GM23338 (cell line): ENCODE measurements at regions not wholly inside any gene's neighbourhood (a gene's known extent, or its start where the extent isn't known, plus 50 kb on each side); places are given as distances from the start of the nearest gene placed in this dataset.

Source experiments
- ATAC-seq: fragments of 200-7000 bp; cut with Tn5 transposase; 3 replicates; pipeline ENCODE4 v1.9.1; 2020
- DNase-seq: peaks from one replicate; pipeline ENCODE4 v3.0.0-alpha.2; 2015; ENCODE audit warnings: low spot score
- H2AFZ ChIP-seq: fragments of 200-600 bp; sonication (generic); 2 replicates; pipeline ENCODE4 v1.8.0; 2016; ENCODE audit warnings: antibody characterized with exemption, mild to moderate bottlenecking, moderate library complexity
- H3F3A ChIP-seq: fragments of 200-600 bp; sonication (generic); replicated peaks from 2 replicates; pipeline ENCODE4 v1.8.0; 2017; ENCODE audit warnings: antibody characterized with exemption, mixed run types, low read depth
- H3K27ac ChIP-seq: fragments of 200-600 bp; sonication (generic); 2 replicates; pipeline ENCODE4 v1.6.1; 2016; ENCODE audit warnings: low read depth
- H3K27me3 ChIP-seq: fragments of 200-600 bp; sonication (generic); 2 replicates; pipeline ENCODE4 v1.8.0; 2016; ENCODE audit warnings: mild to moderate bottlenecking, mixed run types, moderate library complexity; ENCODE audit not compliant: insufficient read depth
- H3K36me3 ChIP-seq: fragments of 200-600 bp; sonication (generic); 2 replicates; pipeline ENCODE4 v1.8.0; 2016; ENCODE audit warnings: mild to moderate bottlenecking; ENCODE audit not compliant: insufficient read depth
- H3K4me1 ChIP-seq: fragments of 200-600 bp; sonication (generic); 2 replicates; pipeline ENCODE4 v1.8.0; 2016; ENCODE audit warnings: mild to moderate bottlenecking, moderate library complexity; ENCODE audit not compliant: insufficient read depth
- H3K4me2 ChIP-seq: fragments of 200-600 bp; sonication (generic); 2 replicates; pipeline ENCODE4 v1.7.1; 2017; ENCODE audit warnings: mixed run types
- H3K4me3 ChIP-seq: fragments of 200-600 bp; sonication (generic); 2 replicates; pipeline ENCODE4 v1.6.1; 2016; ENCODE audit warnings: mixed run types
- H3K79me2 ChIP-seq: fragments of 200-600 bp; sonication (generic); replicated peaks from 2 replicates; pipeline ENCODE4 v1.8.0; 2017; ENCODE audit warnings: mild to moderate bottlenecking; ENCODE audit not compliant: insufficient read depth
- H3K9me2 ChIP-seq: fragments of 200-600 bp; sonication (generic); 2 replicates; pipeline ENCODE4 v1.8.0; 2017; ENCODE audit not compliant: insufficient read depth
- H4K20me1 ChIP-seq: fragments of 200-600 bp; sonication (generic); replicated peaks from 2 replicates; pipeline ENCODE4 v1.8.0; 2017; ENCODE audit warnings: mild to moderate bottlenecking; ENCODE audit not compliant: insufficient read depth
- H3K27ac Mint-ChIP-seq: 2 replicates; pipeline ENCODE4 v1.8.0; 2020; ENCODE audit warnings: inconsistent platforms, mild to moderate bottlenecking, moderate library complexity, mixed read lengths
- H3K27me3 Mint-ChIP-seq: 3 replicates; pipeline ENCODE4 v1.8.0; 2022; ENCODE audit warnings: low read depth, mild to moderate bottlenecking, moderate library complexity, mixed read lengths, inconsistent platforms; ENCODE audit not compliant: insufficient read depth, poor library complexity
- H3K36me3 Mint-ChIP-seq: 3 replicates; pipeline ENCODE4 v1.8.0; 2021; ENCODE audit warnings: low read depth, mild to moderate bottlenecking, inconsistent platforms, moderate library complexity, mixed read lengths
- H3K4me1 Mint-ChIP-seq: 3 replicates; pipeline ENCODE4 v1.8.0; 2020; ENCODE audit warnings: mild to moderate bottlenecking, inconsistent platforms, mixed read lengths
- H3K4me3 Mint-ChIP-seq: 3 replicates; pipeline ENCODE4 v1.8.0; 2021; ENCODE audit warnings: moderate library complexity, mild to moderate bottlenecking, inconsistent platforms, mixed read lengths
- H3K9me3 Mint-ChIP-seq: 3 replicates; pipeline ENCODE4 v1.8.0; 2020; ENCODE audit warnings: moderate library complexity, mild to moderate bottlenecking, inconsistent platforms, mixed read lengths
- CREB1 ChIP-seq: fragments of 250-450 bp; sonication (Bioruptor Pico); IDR thresholded peaks from 2 replicates; pipeline ENCODE4 v1.5.0; 2020; ENCODE audit warnings: low read depth, mild to moderate bottlenecking, moderate library complexity
- CTCF ChIP-seq, 2 experiments: fragments of 200-600 bp in 1 of 2; sonication (generic) in 1 of 2; conservative IDR thresholded peaks; 2 replicates each; pipeline versions ENCODE4 v1.5.1 to v1.6.1; 2016 to 2017; ENCODE audit warnings: antibody characterized with exemption in 2 of 2, low read depth in 2 of 2, mild to moderate bottlenecking in 2 of 2, moderate library complexity in 1 of 2
- ETS1 ChIP-seq: IDR thresholded peaks from 2 replicates; pipeline ENCODE4 v1.6.1; 2016; ENCODE audit warnings: antibody characterized with exemption
- EZH2 ChIP-seq: fragments of 200-600 bp; sonication (generic); IDR thresholded peaks from one replicate; pipeline ENCODE4 v1.8.0; 2017; ENCODE audit warnings: antibody characterized with exemption, mild to moderate bottlenecking, low read depth; ENCODE audit not compliant: unreplicated experiment
- EZH2phosphoT487 ChIP-seq: fragments of 200-600 bp; sonication (generic); IDR thresholded peaks from one replicate; pipeline ENCODE4 v1.8.1; 2018; ENCODE audit warnings: antibody characterized with exemption; ENCODE audit not compliant: unreplicated experiment
- JUNB ChIP-seq: IDR thresholded peaks from one replicate; pipeline ENCODE4 v1.6.1; 2016; ENCODE audit warnings: antibody characterized with exemption; ENCODE audit not compliant: unreplicated experiment
- NANOG ChIP-seq: IDR thresholded peaks from 2 replicates; pipeline ENCODE4 v1.6.1; 2016; ENCODE audit warnings: antibody characterized with exemption, borderline replicate concordance
- POLR2AphosphoS5 ChIP-seq: IDR thresholded peaks from 2 replicates; pipeline ENCODE4 v1.6.1; 2016; ENCODE audit warnings: antibody characterized with exemption, low read depth
- REST ChIP-seq: IDR thresholded peaks from one replicate; pipeline ENCODE4 v1.6.1; 2018; ENCODE audit warnings: antibody characterized with exemption; ENCODE audit not compliant: unreplicated experiment
- STAT1 ChIP-seq: IDR thresholded peaks from one replicate; pipeline ENCODE4 v1.6.1; 2016; ENCODE audit warnings: antibody characterized with exemption; ENCODE audit not compliant: unreplicated experiment
- ZNF331 ChIP-seq: fragments of 250-450 bp; sonication (Bioruptor Pico); IDR thresholded peaks from 2 replicates; pipeline ENCODE4 v1.5.0; 2020; ENCODE audit warnings: low read depth, mild to moderate bottlenecking, moderate library complexity
- ZNF462 ChIP-seq: fragments of 250-450 bp; sonication (Bioruptor Pico); IDR thresholded peaks from 2 replicates; pipeline ENCODE4 v1.5.0; 2020; ENCODE audit warnings: mild to moderate bottlenecking, moderate library complexity

- TF ChIP-seq POLR2AphosphoS5 (no peak), ETS1 (no peak), EZH2phosphoT487 (no peak), STAT1 (no peak), CREB1 (CRISPR knock-in tag) (no peak)
These were observed 81.2 kb upstream of the ZBTB20 start (continued) for GRCh38 chr3:115228266-115228665.

- no peak overlapping the region for H3K4me3 Mint-ChIP-seq
- Histone ChIP-seq H3K4me1 (no peaks in the 10 kb centered on the region), H3K27ac (no peak overlapping the region), H3K4me3 (no peak overlapping the region), H3K27me3 (no peaks in the 10 kb centered on the region), H3K79me2 (no peaks in the 10 kb centered on the region), H4K20me1 (no peaks in the 10 kb centered on the region), H3K36me3 (no peaks in the 10 kb centered on the region), H2AFZ (no peak overlapping the region), H3K4me2 (no peak overlapping the region), H3K9me2 (no peaks in the 10 kb centered on the region), H3F3A (no peaks in the 10 kb centered on the region)
- H3K27me3 Mint-ChIP-seq = peaks cover 4% of the 10 kb centered on the region
- ATAC-seq (no peak), DNase-seq (no peak)
- no peaks in the 10 kb centered on the region for H3K9me3 Mint-ChIP-seq
- H3K27ac Mint-ChIP-seq = no peak overlapping the region
- H3K4me1 Mint-ChIP-seq = no peaks in the 10 kb centered on the region
- H3K36me3 Mint-ChIP-seq = no peaks in the 10 kb centered on the region
- TF ChIP-seq EZH2phosphoT487 = no peak
- TF ChIP-seq ZNF331 (CRISPR knock-in tag) = no peak
- no peak for TF ChIP-seq STAT1
- TF ChIP-seq NANOG = no peak
- TF ChIP-seq POLR2AphosphoS5 = no peak
- no peak for TF ChIP-seq CTCF (conservative IDR thresholded peaks at IDR 0.05; ENCODE audit: low read depth in 2 of 2)
- TF ChIP-seq CREB1 (CRISPR knock-in tag) = no peak
- TF ChIP-seq ZNF462 = no peak
- no peak for TF ChIP-seq REST
- no peak for TF ChIP-seq JUNB
- no peak for TF ChIP-seq EZH2
These were observed 85.1 kb upstream of the ZBTB20 start for GRCh38 chr3:115232167-115232566.
